HepG2 (cell line): ENCODE measurements at regions not wholly inside any gene's neighbourhood (a gene's known extent, or its start where the extent isn't known, plus 50 kb on each side); places are given as distances from the start of the nearest gene placed in this dataset.
A peak's percentile ranks its signal among the peaks of the same experiment; 100 is the strongest.

Experiments
- ATAC-seq: fragments of 200-7000 bp; cut with Tn5 transposase; 3 replicates; pipeline ENCODE4 v1.9.1; 2020; ENCODE audit warnings: mild to moderate bottlenecking, moderate library complexity
- BruUV-seq: library from RNA; stranded (reverse); fragments of 400-500 nt; replicated peaks from 2 replicates; lab custom pipeline; 2021; lab: Mats Ljungman, UMichigan
- CTCF ChIA-PET: fragments of 300-600 bp; formaldehyde crosslinking; extraction: SDS; loops from one replicate; lab custom pipeline; 2021; ENCODE audit warnings: low total read pairs, inconsistent platforms, low intra/inter-chr PET ratio; lab: Yijun Ruan, JAX
- POLR2A ChIA-PET: fragments of 350-600 bp; sonication (Branson Sonifier 250); formaldehyde crosslinking; loops from one replicate; lab custom pipeline; 2020; ENCODE audit warnings: antibody characterized with exemption, inconsistent platforms; lab: Yijun Ruan, JAX
- DNase-seq: peaks from one replicate; pipeline ENCODE4 v3.0.0-alpha.2; 2015; ENCODE audit warnings: low spot score
- FAIRE-seq: peaks from 3 replicates; lab custom pipeline; 2011; peaks lifted over from hg19 to GRCh38; lab: Jason Lieb, UNC
- H2AFZ ChIP-seq: one replicate; pipeline ENCODE4 v1.6.1; 2011; ENCODE audit warnings: low read length, inconsistent platforms
- H3K27ac ChIP-seq: fragments of 300-600 bp; 3 replicates; pipeline ENCODE4 v1.8.0; 2011; ENCODE audit warnings: mixed run types, mild to moderate bottlenecking, mixed read lengths, low read length, inconsistent platforms; ENCODE audit not compliant: insufficient read depth; ENCODE audit errors: extremely low read length
- H3K27me3 ChIP-seq, 2 experiments: fragments of 200-600 bp in 1 of 2; 2 replicates in 1 of 2; 3 replicates in 1 of 2; pipeline versions ENCODE4 v1.6.0 to v1.8.0; 2011; ENCODE audit warnings: low read length in 2 of 2, mild to moderate bottlenecking in 2 of 2, moderate library complexity in 2 of 2, inconsistent platforms in 1 of 2; ENCODE audit not compliant: insufficient read depth in 2 of 2, control insufficient read depth in 1 of 2
- H3K36me3 ChIP-seq, 2 experiments: fragments of 200-600 bp in 1 of 2; replicated peaks in 1 of 2; 2 replicates in 1 of 2; 3 replicates in 1 of 2; pipeline versions ENCODE4 v1.5.1 to v1.8.0; 2011; ENCODE audit warnings: low read length in 2 of 2, inconsistent platforms in 1 of 2; ENCODE audit not compliant: insufficient read depth in 2 of 2, control insufficient read depth in 1 of 2
- H3K4me1 ChIP-seq: 2 replicates; pipeline ENCODE4 v1.5.1; 2012; ENCODE audit warnings: low read length, inconsistent platforms; ENCODE audit not compliant: insufficient read depth
- H3K4me2 ChIP-seq: 2 replicates; pipeline ENCODE4 v1.6.0; 2011; ENCODE audit warnings: low read depth, low read length, inconsistent platforms
- H3K4me3 ChIP-seq, 3 experiments: fragments of 200-600 bp in 1 of 3; sonication (generic), shearing (Covaris generic) in 1 of 3; replicated peaks in 1 of 3; 2 replicates each; pipeline ENCODE4 v1.5.1; 2011 to 2016; ENCODE audit warnings: low read length in 3 of 3, inconsistent platforms in 2 of 3, low read depth in 2 of 3, mild to moderate bottlenecking in 2 of 3, control low read depth in 1 of 3, mixed read lengths in 1 of 3; ENCODE audit not compliant: insufficient read depth in 1 of 3
- H3K79me2 ChIP-seq: one replicate; pipeline ENCODE4 v1.6.1; 2011; ENCODE audit warnings: low read length, inconsistent platforms; ENCODE audit not compliant: insufficient read depth
- H3K9ac ChIP-seq: 2 replicates; pipeline ENCODE4 v1.6.0; 2011; ENCODE audit warnings: mild to moderate bottlenecking, low read depth, low read length, inconsistent platforms; ENCODE audit not compliant: insufficient read depth
- H3K9me3 ChIP-seq: 2 replicates; pipeline ENCODE4 v1.5.1; 2012; ENCODE audit warnings: mild to moderate bottlenecking, low read length
- H4K20me1 ChIP-seq: 2 replicates; pipeline ENCODE4 v1.6.0; 2011; ENCODE audit warnings: inconsistent platforms, mild to moderate bottlenecking, low read length, moderate library complexity; ENCODE audit not compliant: insufficient read depth
- ESRRA ChIP-seq: sonication (generic); formaldehyde crosslinking; IDR thresholded peaks from 2 replicates; pipeline ENCODE4 v1.5.1; 2020; ENCODE audit warnings: mild to moderate bottlenecking, low read depth, missing genetic modification reagents
- FIP1L1 ChIP-seq: fragments of 200-400 bp; formaldehyde crosslinking; IDR thresholded peaks from 2 replicates; pipeline ENCODE4 v1.6.1; 2018; ENCODE audit warnings: low read depth, mild to moderate bottlenecking, low read length, moderate library complexity, borderline replicate concordance; ENCODE audit not compliant: insufficient read depth
- FOXP4 ChIP-seq: sonication (generic); formaldehyde crosslinking; IDR thresholded peaks from 2 replicates; pipeline ENCODE4 v1.4.0; 2020; ENCODE audit warnings: missing genetic modification reagents
- GTF3A ChIP-seq: sonication (generic); formaldehyde crosslinking; conservative IDR thresholded peaks from 2 replicates; pipeline ENCODE4 v1.4.0; 2020; ENCODE audit warnings: mild to moderate bottlenecking, missing genetic modification reagents
- HNRNPK ChIP-seq: fragments of 200-400 bp; formaldehyde crosslinking; IDR thresholded peaks from 2 replicates; pipeline ENCODE4 v1.6.1; 2018; ENCODE audit warnings: low read length, low read depth, moderate library complexity, mild to moderate bottlenecking; ENCODE audit not compliant: poor library complexity, severe bottlenecking
- KLF13 ChIP-seq: sonication (generic); formaldehyde crosslinking; IDR thresholded peaks from 2 replicates; pipeline ENCODE4 v1.4.0; 2020; ENCODE audit warnings: mild to moderate bottlenecking, missing genetic modification reagents
- KLF16 ChIP-seq, 2 experiments: sonication (generic) in 1 of 2; formaldehyde crosslinking in 1 of 2; IDR thresholded peaks; 2 replicates each; pipeline versions ENCODE4 v1.6.1 to v1.8.0; 2016 to 2023; ENCODE audit warnings: missing genetic modification reagents in 2 of 2, missing compliant biosample characterization in 1 of 2
- ONECUT2 ChIP-seq: sonication (generic); formaldehyde crosslinking; IDR thresholded peaks from 2 replicates; pipeline ENCODE4 v1.4.0; 2020; ENCODE audit warnings: missing genetic modification reagents
- RAD21 ChIP-seq: fragments of 450-650 bp; formaldehyde crosslinking; IDR thresholded peaks from 2 replicates; pipeline ENCODE4 v1.5.0; 2020; ENCODE audit warnings: mild to moderate bottlenecking
- SMC3 ChIP-seq: IDR thresholded peaks from 2 replicates; pipeline ENCODE4 v1.6.1; 2011; ENCODE audit warnings: low read length, improper control_type of control experiment
- ZNF20 ChIP-seq: sonication (generic); formaldehyde crosslinking; IDR thresholded peaks from 2 replicates; pipeline ENCODE4 v1.4.0; 2020; ENCODE audit warnings: mild to moderate bottlenecking, moderate library complexity, missing genetic modification reagents
- ZNF251 ChIP-seq: sonication (generic); formaldehyde crosslinking; IDR thresholded peaks from 2 replicates; pipeline ENCODE4 v1.9.0; 2021; ENCODE audit warnings: mild to moderate bottlenecking, missing genetic modification reagents
- ZNF563 ChIP-seq: sonication (generic); formaldehyde crosslinking; IDR thresholded peaks from 2 replicates; pipeline ENCODE4 v1.8.0; 2022; ENCODE audit warnings: mild to moderate bottlenecking, moderate library complexity, missing genetic modification reagents
- ZNF773 ChIP-seq: sonication (generic); formaldehyde crosslinking; IDR thresholded peaks from 2 replicates; pipeline ENCODE4 v1.4.0; 2020; ENCODE audit warnings: missing genetic modification reagents, borderline replicate concordance
- WGBS: methylation state at CpG from one replicate; pipeline ENCODE4 v1.1.6; 2017; ENCODE audit warnings: low lambda C conversion rate; 5-methylcytosine and 5-hydroxymethylcytosine counted together
- in situ Hi-C: cut with HindIII; loops from 2 replicates; pipeline ENCODE4 v1.10.0; 2017; ENCODE audit warnings: low pct_unique_long_range_greater_than_20kb; ENCODE audit not compliant: extremely low pct_ligation_motif_present
- intact Hi-C: fragments of 100-400 bp; cut with micrococcal nuclease; formaldehyde crosslinking; loops from one replicate; pipeline ENCODE4 v1.10.0; 2022; ENCODE audit not compliant: unreplicated experiment
- TF ChIP-seq, protein P1 (sequence below): sonication (generic); formaldehyde crosslinking; IDR thresholded peaks from 2 replicates; pipeline ENCODE4 v1.4.0; 2020; ENCODE audit warnings: missing genetic modification reagents, mild to moderate bottlenecking, borderline replicate concordance
- TF ChIP-seq, protein P2 (sequence below): sonication (generic); formaldehyde crosslinking; IDR thresholded peaks from 2 replicates; pipeline ENCODE4 v1.8.0; 2022; ENCODE audit warnings: mild to moderate bottlenecking, missing genetic modification reagents, moderate library complexity

- 87% methylated on average over 3 of the region's 3 CpGs for WGBS
- Histone ChIP-seq H3K9ac (no peak overlapping the region), H3K27ac (no peak overlapping the region), H3K36me3 (no peaks in the 10 kb centered on the region), H4K20me1 (no peaks in the 10 kb centered on the region), H3K4me2 (peak overlapping the region; percentile 45; the same call in 1 of the 2 replicates)
- DNase-seq = no peak
- intact Hi-C loops = loop anchor here (10.0 kb wide), 3 partner anchors 113 to 293 kb away; no protein-coding TSS in a partner anchor
- no peak for FAIRE-seq
- CTCF ChIA-PET = no interaction called here
- BruUV-seq = no TSS peak
- TF ChIP-seq KLF13 (CRISPR knock-in tag) = no peak
- no peak for TF ChIP-seq FOXP4
- TF ChIP-seq ESRRA (CRISPR knock-in tag) = no peak
- no peak for TF ChIP-seq FIP1L1
- no peak for TF ChIP-seq RAD21 (CRISPR knock-in tag)
- TF ChIP-seq GTF3A = no peak
- TF ChIP-seq ZNF563 (CRISPR knock-in tag) = no peak
- TF ChIP-seq, protein P1, sequence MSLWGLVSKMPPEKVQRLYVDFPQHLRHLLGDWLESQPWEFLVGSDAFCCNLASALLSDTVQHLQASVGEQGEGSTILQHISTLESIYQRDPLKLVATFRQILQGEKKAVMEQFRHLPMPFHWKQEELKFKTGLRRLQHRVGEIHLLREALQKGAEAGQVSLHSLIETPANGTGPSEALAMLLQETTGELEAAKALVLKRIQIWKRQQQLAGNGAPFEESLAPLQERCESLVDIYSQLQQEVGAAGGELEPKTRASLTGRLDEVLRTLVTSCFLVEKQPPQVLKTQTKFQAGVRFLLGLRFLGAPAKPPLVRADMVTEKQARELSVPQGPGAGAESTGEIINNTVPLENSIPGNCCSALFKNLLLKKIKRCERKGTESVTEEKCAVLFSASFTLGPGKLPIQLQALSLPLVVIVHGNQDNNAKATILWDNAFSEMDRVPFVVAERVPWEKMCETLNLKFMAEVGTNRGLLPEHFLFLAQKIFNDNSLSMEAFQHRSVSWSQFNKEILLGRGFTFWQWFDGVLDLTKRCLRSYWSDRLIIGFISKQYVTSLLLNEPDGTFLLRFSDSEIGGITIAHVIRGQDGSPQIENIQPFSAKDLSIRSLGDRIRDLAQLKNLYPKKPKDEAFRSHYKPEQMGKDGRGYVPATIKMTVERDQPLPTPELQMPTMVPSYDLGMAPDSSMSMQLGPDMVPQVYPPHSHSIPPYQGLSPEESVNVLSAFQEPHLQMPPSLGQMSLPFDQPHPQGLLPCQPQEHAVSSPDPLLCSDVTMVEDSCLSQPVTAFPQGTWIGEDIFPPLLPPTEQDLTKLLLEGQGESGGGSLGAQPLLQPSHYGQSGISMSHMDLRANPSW (CRISPR knock-in tag) = no peak
- no peak for TF ChIP-seq ONECUT2 (CRISPR knock-in tag)
- TF ChIP-seq KLF16 (CRISPR knock-in tag; IDR thresholded peaks at IDR 0.05) = no peak
- no peak for TF ChIP-seq HNRNPK
- no peak for TF ChIP-seq ZNF773 (CRISPR knock-in tag)
- TF ChIP-seq ZNF20 (CRISPR knock-in tag) = no peak
- no peak for TF ChIP-seq ZNF251 (CRISPR knock-in tag)
- TF ChIP-seq, protein P2, sequence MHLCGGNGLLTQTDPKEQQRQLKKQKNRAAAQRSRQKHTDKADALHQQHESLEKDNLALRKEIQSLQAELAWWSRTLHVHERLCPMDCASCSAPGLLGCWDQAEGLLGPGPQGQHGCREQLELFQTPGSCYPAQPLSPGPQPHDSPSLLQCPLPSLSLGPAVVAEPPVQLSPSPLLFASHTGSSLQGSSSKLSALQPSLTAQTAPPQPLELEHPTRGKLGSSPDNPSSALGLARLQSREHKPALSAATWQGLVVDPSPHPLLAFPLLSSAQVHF (CRISPR knock-in tag) = no peak
- no peak for TF ChIP-seq SMC3
- TF ChIP-seq, all 625 proteins: peak for 0
- in situ Hi-C loops = no loop called here
- peaks cover 34% of the 10 kb centered on the region for H3K4me1 ChIP-seq
- H3K9me3 ChIP-seq = no peaks in the 10 kb centered on the region
- POLR2A ChIA-PET = interaction anchor here (0.6 kb wide), 1 partner anchor 692 kb away, joined by 3 read pairs; no protein-coding TSS in a partner anchor
- H3K27me3 ChIP-seq = no peaks in the 10 kb centered on the region; a peak in 1 of 5 replicates
- no peak overlapping the region for H2AFZ ChIP-seq
- H3K4me3 ChIP-seq = no peak overlapping the region; a peak in 1 of 6 replicates
- no peaks in the 10 kb centered on the region for H3K79me2 ChIP-seq
- no peak for ATAC-seq
Measured at GRCh38 chr5:116651653-116652052, 77.0 kb upstream of the SEMA6A start.
